ENCODE measurements at regions not wholly inside any gene's neighbourhood (a gene's known extent, or its start where the extent isn't known, plus 50 kb on each side); places are given as distances from the start of the nearest gene placed in this dataset.

GRCh38 chr10:108399465-108399864 lies 1235.0 kb upstream of the SORCS1 start:
- TF ChIP-seq ZNF398 (tag by site-specific recombination; IDR thresholded peaks at IDR 0.05) (no peak), ZNF791 (tag by site-specific recombination; IDR thresholded peaks at IDR 0.05) (no peak), ZNF596 (tag by site-specific recombination; IDR thresholded peaks at IDR 0.05) (no peak), INSM2 (tag by site-specific recombination; IDR thresholded peaks at IDR 0.05) (no peak), WT1 (tag by site-specific recombination; IDR thresholded peaks at IDR 0.05) (no peak), EGR2 (tag by site-specific recombination; IDR thresholded peaks at IDR 0.05; ENCODE audit: low read depth) (no peak), GLI2 (tag by site-specific recombination; IDR thresholded peaks at IDR 0.05; ENCODE audit: borderline replicate concordance, low read depth) (no peak), ZNF18 (tag by site-specific recombination; IDR thresholded peaks at IDR 0.05) (no peak), ZSCAN23 (tag by site-specific recombination; IDR thresholded peaks at IDR 0.05) (no peak), ZNF404 (tag by site-specific recombination; IDR thresholded peaks at IDR 0.05) (no peak), KLF9 (tag by site-specific recombination; IDR thresholded peaks at IDR 0.05; ENCODE audit: low read depth) (no peak), BCL6B (tag by site-specific recombination; IDR thresholded peaks at IDR 0.05) (no peak), OSR2 (tag by site-specific recombination; IDR thresholded peaks at IDR 0.05) (no peak), HIC1 (tag by site-specific recombination; IDR thresholded peaks at IDR 0.05) (no peak), IKZF3 (tag by site-specific recombination; IDR thresholded peaks at IDR 0.05) (no peak), GLI4 (tag by site-specific recombination; IDR thresholded peaks at IDR 0.05) (no peak), ZIC2 (tag by site-specific recombination; IDR thresholded peaks at IDR 0.05) (no peak), ZFP3 (tag by site-specific recombination; IDR thresholded peaks at IDR 0.05; ENCODE audit: low read depth) (no peak), ATF2 (tag by site-specific recombination; IDR thresholded peaks at IDR 0.05; ENCODE audit: low read depth) (no peak)
- Histone ChIP-seq H3K36me3 (ENCODE audit: control insufficient read depth in 2 of 2, insufficient read depth in 1 of 2, low read length in 2 of 2) (no peaks in the 10 kb centered on the region), H3K9me3 (ENCODE audit: control insufficient read depth, insufficient read depth, low read depth, low read length) (no peaks in the 10 kb centered on the region), H3K4me3 (ENCODE audit: low read depth, low read length) (no peak overlapping the region), H3K4me1 (ENCODE audit: control insufficient read depth, insufficient read depth, low read length) (no peaks in the 10 kb centered on the region), H3K27ac (ENCODE audit: extremely low read depth, low read depth, low read length) (no peak overlapping the region)
- ChIA-PET POLR2A (no interaction called here), CTCF (no interaction called here)
